GM18519 (cell line): ENCODE measurements at regions not wholly inside any gene's neighbourhood (a gene's known extent, or its start where the extent isn't known, plus 50 kb on each side); places are given as distances from the start of the nearest gene placed in this dataset.

ENCODE experiments used
- ATAC-seq: cut with Tn5 transposase; IDR thresholded peaks from one replicate; pipeline ENCODE4 v1.9.1; 2021; ENCODE audit warnings: mild to moderate bottlenecking, moderate library complexity; ENCODE audit not compliant: unreplicated experiment, low FRiP score

- ATAC-seq: no peak
These were observed 1132.7 kb downstream of the SLITRK1 start for GRCh38 chr13:82749551-82749950.

- no peak for ATAC-seq
These were observed 1134.3 kb downstream of the SLITRK1 start for GRCh38 chr13:82747958-82748357.

DNA sequence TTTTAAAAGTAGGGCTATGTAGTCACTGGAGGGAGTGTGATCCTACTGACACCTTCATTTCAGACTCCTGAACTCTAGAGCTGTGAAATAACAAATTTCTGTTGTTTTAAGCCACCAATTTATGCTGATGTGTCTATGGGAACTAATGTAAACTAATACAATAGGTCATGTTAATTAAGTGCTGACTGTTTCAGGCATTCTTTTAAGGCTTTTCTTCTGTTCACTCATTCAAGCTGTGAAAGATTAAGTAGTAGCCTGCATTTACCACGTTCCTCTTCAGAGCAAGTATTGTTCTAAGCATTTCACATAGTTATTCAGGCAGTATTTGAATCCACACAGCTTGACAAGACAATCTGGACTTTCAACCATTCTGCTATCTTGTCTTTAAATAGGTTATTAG, 1135.0 kb downstream of the SLITRK1 start:
- no peak for ATAC-seq

GRCh38 chr13:82740442-82740841, 1141.8 kb downstream of the SLITRK1 start:
- no peak for ATAC-seq

DNA sequence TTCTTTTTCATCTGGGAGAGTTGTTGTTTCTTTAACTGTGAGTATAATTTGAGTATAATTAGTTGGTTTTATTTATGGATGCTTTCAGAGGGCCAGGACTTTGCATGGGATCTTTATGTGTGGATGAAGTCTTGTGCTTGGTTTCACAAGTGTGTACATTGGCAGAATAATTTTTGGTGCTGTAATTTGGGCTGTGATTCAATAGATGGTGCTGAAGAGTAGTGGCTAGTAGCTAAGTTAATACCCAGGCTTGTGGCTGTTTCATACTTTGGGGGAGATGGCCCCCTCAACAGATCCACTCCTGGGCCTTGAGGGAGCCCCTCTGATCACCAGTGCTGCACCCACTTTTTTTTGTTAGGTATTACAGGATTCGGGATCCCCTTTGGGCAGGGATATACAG, 1142.4 kb downstream of the SLITRK1 start:
- no peak for ATAC-seq

GRCh38 chr13:82729401-82729800, 1152.9 kb downstream of the SLITRK1 start:
- ATAC-seq: no peak

GRCh38 chr13:82720986-82721385, 1161.3 kb downstream of the SLITRK1 start:
- no peak for ATAC-seq

DNA sequence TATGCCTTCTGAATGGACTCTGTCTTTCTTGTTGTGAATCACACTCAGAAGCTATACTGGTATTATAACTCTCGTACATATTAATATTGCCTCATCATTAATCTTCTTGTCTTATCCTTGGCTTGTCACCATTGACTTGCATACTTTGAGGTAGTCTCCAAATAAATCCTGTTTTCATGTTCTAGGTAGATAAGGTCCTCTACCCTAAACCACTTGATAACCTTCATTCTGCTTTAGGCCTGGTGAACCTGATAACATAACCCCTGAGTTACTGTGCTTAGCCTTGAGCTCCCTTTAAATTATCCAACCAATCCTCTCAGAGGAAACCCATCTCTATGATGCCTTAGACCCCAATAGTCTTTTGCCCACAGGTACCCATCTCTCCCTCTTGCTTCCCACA, 1162.3 kb downstream of the SLITRK1 start:
- ATAC-seq: no peak

DNA sequence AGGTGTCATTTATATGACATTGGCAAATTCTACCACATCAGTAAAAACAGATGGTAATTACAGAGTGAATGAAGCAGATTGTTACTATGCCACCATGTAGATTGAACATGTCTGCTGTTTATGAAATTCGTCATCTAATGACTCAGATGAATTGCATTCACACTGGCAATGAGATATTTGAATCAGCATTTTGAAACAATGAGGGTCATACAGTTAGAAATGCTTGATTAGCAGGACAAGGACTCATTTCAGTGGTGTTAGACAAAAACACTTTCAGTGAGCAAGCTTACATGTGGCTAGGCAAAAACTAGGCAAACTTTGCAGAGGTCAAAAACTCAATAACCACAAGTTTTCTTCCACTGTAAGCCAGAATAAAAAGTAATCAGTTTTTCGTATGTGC, 1165.0 kb downstream of the SLITRK1 start:
- ATAC-seq: no peak

DNA sequence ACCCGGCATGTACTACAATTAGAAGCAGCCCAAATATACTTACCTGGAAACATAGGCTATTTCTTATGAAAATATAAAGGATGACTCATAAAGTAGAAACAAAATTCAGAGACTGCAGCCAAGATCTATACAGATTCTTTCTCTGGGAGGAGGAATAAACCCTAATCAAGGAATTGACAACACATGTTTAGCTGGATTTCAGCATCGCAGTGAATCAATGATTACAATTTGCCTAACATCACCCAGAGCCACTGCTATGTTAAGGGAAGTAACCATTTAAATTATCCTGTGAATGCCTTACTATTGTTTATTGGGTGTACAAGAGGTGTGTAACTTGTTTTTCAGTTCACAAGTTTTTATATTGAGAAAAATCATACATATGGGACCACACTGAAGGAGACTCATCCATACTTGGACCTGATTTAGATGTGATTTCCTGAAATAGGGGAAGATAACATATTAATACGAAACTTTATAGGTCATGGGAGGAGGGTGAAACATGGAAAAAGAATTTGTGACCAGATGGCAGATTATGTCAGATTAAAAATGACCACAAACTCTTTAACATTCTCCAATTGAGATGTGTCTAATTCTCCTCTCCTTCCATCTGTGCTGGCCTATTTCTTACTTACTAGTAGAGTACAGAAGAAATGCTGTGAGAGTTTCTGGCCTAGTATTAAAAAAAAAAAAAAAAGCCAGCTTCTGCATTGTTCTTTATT, 1168.4 kb downstream of the SLITRK1 start:
- ATAC-seq: no peak

DNA sequence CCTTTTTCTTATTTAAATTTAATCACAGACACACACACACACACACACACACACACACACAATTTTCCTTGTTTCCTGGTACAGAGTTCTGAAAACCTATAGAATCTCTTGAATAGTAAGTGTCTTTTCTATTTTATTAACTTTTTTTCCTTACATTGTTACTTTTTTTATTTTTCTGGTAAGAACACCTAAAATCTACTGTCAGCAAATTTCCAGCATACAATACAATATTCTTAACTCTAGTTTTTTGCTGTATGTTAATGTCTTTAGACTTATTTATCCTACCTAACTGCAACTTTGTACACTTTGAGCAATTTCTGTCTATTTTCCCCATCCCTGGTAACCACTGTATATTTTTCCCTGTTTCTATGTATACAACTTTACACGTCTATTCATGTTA, 1179.8 kb downstream of the SLITRK1 start:
- ATAC-seq: no peak

GRCh38 chr13:82701020-82701419, 1181.3 kb downstream of the SLITRK1 start:
- ATAC-seq: no peak

GRCh38 chr13:82698941-82699340, 1183.3 kb downstream of the SLITRK1 start:
- no peak for ATAC-seq

GRCh38 chr13:82698383-82698782, 1183.9 kb downstream of the SLITRK1 start:
- ATAC-seq: no peak

DNA sequence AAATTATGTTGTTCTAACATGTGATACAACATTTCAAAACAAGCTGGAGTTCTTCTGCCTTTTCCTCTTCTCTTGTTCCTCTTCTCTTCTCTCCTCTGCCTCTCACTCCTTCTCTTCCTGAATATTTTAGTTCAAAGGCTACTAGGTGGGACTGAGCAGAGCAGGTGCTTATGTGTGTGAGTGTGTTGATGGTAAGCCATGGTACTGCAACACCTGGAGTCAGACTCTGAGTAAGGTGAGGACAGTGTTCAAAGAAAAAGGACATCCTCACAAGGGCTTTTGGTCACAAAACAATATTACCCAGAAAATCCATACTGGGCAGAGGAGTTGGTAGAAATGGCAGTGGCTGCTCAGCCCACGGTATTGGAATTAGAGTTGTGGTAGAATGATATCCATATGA, 1188.7 kb downstream of the SLITRK1 start:
- ATAC-seq: no peak

GRCh38 chr13:82688400-82688994, 1193.8 kb downstream of the SLITRK1 start:
- ATAC-seq: no peak

- no peak for ATAC-seq
These were observed 1194.4 kb downstream of the SLITRK1 start for GRCh38 chr13:82687884-82688283.

GRCh38 chr13:82681535-82681934, 1200.7 kb downstream of the SLITRK1 start:
- ATAC-seq: no peak

DNA sequence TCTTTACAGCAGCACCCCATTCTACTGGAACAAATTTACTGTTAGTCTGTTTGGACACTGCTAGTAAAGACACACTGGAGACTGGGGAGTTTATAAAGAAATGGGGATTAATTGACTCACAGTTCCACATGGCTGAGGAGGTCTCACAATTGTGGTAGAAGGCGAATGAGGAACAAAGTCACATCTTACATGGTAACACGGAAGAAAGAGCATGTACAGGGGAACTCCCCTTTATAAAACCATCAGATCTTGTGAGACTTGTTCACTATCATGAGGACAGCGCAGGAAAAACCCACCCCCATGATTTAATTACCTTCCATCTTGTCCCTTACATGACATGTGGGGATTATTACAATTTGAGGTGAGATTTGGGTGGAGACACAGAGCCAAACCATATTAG, 1204.2 kb downstream of the SLITRK1 start:
- no peak for ATAC-seq

DNA sequence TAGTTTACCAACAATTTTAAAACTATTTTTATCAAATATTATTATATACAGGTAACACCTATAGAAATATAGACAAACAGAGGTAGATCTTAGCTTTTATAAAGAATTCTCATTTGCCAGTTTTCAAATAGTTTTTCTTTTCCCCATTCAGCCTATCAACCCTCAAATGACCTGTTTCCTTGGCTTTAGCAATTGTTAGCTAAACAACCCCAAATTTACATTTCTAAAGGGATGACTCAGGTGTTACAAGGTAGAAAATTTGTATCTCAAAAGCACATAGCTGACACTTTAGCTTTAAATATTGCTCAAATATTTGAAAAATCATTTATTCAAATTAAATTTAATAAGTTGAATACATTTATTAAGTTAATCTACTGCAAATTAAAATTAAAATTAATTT, 1207.2 kb downstream of the SLITRK1 start:
- ATAC-seq: no peak

GRCh38 chr13:82674546-82674945, 1207.7 kb downstream of the SLITRK1 start:
- ATAC-seq: no peak

- ATAC-seq: no peak
These were observed 1210.0 kb downstream of the SLITRK1 start for GRCh38 chr13:82672248-82672647.
